IPS-15b (cell line): ENCODE measurements at regions not wholly inside any gene's neighbourhood (a gene's known extent, or its start where the extent isn't known, plus 50 kb on each side); places are given as distances from the start of the nearest gene placed in this dataset.
"Not testable (repeated sequence)": the region's sequence is repeated elsewhere in the genome, so short reads cannot be mapped to it uniquely, and the experiment has no call there.

Source experiments
- H3K27me3 ChIP-seq: one replicate; pipeline ENCODE4 v1.6.1; 2013; ENCODE audit warnings: low read length; ENCODE audit not compliant: control insufficient read depth, insufficient read depth
- H3K36me3 ChIP-seq: one replicate; pipeline ENCODE4 v1.6.1; 2013; ENCODE audit warnings: low read length; ENCODE audit not compliant: control insufficient read depth, insufficient read depth
- H3K4me1 ChIP-seq: one replicate; pipeline ENCODE4 v1.6.1; 2013; ENCODE audit warnings: mild to moderate bottlenecking, low read length; ENCODE audit not compliant: control insufficient read depth, insufficient read depth
- H3K4me3 ChIP-seq: one replicate; pipeline ENCODE4 v1.5.1; 2013; ENCODE audit warnings: low read depth, low read length
- H3K9ac ChIP-seq: one replicate; pipeline ENCODE4 v1.6.1; 2013; ENCODE audit warnings: low read depth, mild to moderate bottlenecking, low read length
- H3K9me3 ChIP-seq: one replicate; pipeline ENCODE4 v1.6.1; 2013; ENCODE audit warnings: mild to moderate bottlenecking, low read length; ENCODE audit not compliant: control insufficient read depth, insufficient read depth

GRCh38 chr10:42533866-42534265, 104.5 kb downstream of the ZNF33B start:
- not testable (repeated sequence) for H3K36me3 ChIP-seq, H3K4me1 ChIP-seq, H3K4me3 ChIP-seq, H3K27me3 ChIP-seq, H3K9ac ChIP-seq, H3K9me3 ChIP-seq

GRCh38 chr10:42532996-42533395, 105.4 kb downstream of the ZNF33B start:
- Histone ChIP-seq H3K27me3 (no peaks in the 10 kb centered on the region), H3K36me3 (no peaks in the 10 kb centered on the region), H3K4me1 (no peaks in the 10 kb centered on the region), H3K9me3 (peaks cover 9% of the 10 kb centered on the region), H3K4me3 (no peak overlapping the region), H3K9ac (no peak overlapping the region)

DNA sequence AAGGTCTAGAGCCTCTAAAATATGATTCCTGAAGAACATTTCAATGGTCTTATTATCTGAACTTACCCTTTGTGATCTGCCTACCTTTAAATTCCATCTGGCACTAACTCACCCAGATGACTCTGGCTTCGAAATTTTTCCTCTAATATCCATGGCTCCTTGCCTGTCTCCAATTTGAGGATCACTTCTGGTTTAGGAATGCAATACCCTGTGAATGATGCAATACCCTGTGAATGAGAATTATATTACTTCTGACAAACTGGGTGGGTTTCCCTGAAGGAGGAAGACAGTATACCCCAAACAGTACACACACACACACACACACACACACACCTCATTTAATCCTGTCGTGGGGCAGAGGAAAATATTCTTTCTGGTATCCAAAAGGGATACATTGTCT, 115.3 kb downstream of the ZNF33B start:
- Histone ChIP-seq H3K4me1 (no peaks in the 10 kb centered on the region), H3K27me3 (no peaks in the 10 kb centered on the region), H3K9me3 (peaks cover 20% of the 10 kb centered on the region), H3K9ac (no peak overlapping the region), H3K4me3 (no peak overlapping the region), H3K36me3 (peaks cover 6% of the 10 kb centered on the region)

DNA sequence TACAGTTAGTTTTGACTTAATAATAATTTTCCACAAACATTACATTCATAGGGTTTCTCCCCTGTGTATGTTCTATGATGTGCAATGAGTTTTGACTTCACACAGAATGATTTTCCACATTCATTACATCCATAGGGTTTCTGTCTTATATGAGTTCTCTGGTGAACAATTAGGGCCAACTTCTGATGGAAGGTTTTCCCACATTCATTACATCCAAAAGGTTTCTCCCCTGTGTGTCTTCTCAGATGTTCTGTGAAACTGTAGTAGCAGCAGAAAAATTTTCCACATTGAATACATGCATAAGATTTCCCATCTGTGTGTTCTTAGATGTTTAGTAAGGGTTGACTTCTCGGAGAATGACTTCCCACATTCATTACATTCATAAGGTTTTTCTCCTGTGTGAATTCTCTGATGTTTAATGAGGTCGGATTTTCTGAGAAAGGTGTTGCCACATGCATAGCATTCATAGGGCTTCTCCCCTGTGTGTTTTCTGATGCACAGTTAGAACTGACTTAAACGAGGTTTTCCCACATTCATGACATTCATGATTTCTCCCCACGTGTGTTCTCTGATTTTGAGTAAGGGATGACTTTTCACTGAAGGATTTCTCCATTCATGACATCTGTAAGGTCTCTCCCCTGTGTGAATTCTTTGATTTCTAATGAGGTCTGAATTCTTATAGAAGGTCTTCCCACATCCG, 118.5 kb downstream of the ZNF33B start:
- Histone ChIP-seq H3K9me3 (peaks cover 20% of the 10 kb centered on the region), H3K27me3 (no peaks in the 10 kb centered on the region), H3K4me1 (no peaks in the 10 kb centered on the region), H3K36me3 (peaks cover 6% of the 10 kb centered on the region), H3K4me3 (no peak overlapping the region), H3K9ac (no peak overlapping the region)

- Histone ChIP-seq H3K4me1 (no peaks in the 10 kb centered on the region), H3K9ac (no peak overlapping the region), H3K4me3 (no peak overlapping the region), H3K36me3 (peaks cover 6% of the 10 kb centered on the region), H3K9me3 (peaks cover 20% of the 10 kb centered on the region), H3K27me3 (no peaks in the 10 kb centered on the region)
Observed at GRCh38 chr10:42519079-42519478, 119.3 kb downstream of the ZNF33B start.

DNA sequence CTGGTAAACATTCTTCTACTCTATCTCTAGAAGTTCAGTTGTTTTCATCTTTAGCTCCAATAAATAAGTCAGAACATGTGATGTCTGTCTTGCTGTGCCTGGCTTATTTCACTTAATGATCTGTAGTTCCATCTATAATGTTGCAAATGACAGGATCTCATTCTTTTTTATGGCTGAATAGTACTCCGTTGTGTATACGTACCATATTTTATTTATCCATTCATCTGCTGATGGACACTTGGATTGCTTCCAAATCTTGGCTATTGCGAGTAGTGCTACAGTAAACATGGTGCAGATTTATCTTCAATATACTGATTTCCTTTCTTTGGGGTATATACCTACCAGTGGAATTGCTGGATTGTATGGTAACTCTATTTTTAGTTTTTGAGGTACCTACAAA, 124.4 kb downstream of the ZNF33B start:
- no peak overlapping the region for H3K9ac ChIP-seq
- H3K9me3 ChIP-seq = peaks cover 12% of the 10 kb centered on the region
- no peaks in the 10 kb centered on the region for H3K4me1 ChIP-seq
- H3K36me3 ChIP-seq = no peaks in the 10 kb centered on the region
- no peak overlapping the region for H3K4me3 ChIP-seq
- no peaks in the 10 kb centered on the region for H3K27me3 ChIP-seq

DNA sequence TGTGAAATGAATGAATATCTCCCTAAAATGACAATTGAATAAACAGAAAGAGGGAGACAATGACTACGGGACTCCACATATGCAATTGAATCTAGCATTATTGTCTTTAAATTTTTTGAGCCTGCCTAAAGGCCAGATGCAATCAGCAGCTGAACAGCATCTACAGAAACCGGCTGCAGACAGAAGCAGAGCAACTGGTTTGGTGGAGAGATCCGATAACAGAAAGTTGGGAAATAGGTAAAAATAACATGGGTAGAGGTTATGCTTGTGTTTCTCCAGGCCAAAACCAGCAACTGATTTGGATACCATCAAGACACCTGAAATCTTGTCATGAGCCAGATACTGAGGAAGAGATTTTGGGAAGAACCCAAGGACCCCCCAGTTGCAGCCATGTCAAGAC, 146.6 kb downstream of the ZNF33B start:
- no peak overlapping the region for H3K4me3 ChIP-seq
- H3K9me3 ChIP-seq = peaks cover 13% of the 10 kb centered on the region
- H3K36me3 ChIP-seq = no peaks in the 10 kb centered on the region
- H3K4me1 ChIP-seq = no peaks in the 10 kb centered on the region
- H3K9ac ChIP-seq = no peak overlapping the region
- H3K27me3 ChIP-seq = no peaks in the 10 kb centered on the region

- Histone ChIP-seq H3K9me3 (peaks cover 13% of the 10 kb centered on the region), H3K9ac (no peak overlapping the region), H3K36me3 (no peaks in the 10 kb centered on the region), H3K4me3 (no peak overlapping the region), H3K4me1 (no peaks in the 10 kb centered on the region), H3K27me3 (no peaks in the 10 kb centered on the region)
Observed at GRCh38 chr10:42491001-42491592, 147.3 kb downstream of the ZNF33B start.

DNA sequence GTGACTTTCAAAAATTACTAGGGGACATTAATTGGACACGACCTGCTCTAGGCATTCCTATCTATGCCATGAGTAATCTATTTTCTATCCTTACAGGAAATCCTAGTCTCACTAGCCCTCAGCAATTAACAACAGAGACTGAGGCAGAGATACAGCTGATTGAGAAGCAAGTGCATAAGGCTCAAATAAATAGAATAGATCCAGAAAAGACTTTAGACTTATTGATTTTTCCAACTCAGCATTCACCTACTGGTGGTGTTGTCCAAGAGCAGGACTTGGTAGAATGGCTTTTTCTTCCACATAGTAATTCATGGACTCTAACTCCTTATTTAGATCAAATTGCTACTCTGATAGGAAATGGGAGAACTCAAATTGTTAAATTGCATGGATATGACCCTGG, 148.0 kb downstream of the ZNF33B start:
- H3K9me3 ChIP-seq = peaks cover 13% of the 10 kb centered on the region
- H3K9ac ChIP-seq = no peak overlapping the region
- H3K36me3 ChIP-seq = no peaks in the 10 kb centered on the region
- no peaks in the 10 kb centered on the region for H3K27me3 ChIP-seq
- H3K4me1 ChIP-seq = no peaks in the 10 kb centered on the region
- H3K4me3 ChIP-seq = no peak overlapping the region

DNA sequence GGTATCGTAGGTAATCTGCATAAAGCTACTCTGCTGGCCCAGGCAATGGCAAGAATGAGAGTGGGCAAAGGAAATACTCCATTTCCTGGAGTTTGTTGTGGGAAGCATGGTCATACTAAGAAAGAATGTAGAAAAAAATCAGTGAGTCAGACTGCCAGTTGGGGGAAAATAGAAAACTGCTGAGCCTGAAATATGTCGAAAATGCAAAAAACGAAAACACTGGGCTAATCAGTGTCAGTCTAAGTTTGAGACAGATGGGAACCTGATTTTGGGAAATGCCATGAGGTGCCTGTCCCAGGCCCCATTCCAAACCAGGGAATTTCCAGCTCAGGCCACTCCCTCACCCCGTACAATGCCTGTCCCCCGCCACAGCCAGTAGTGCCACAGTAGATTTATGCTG, 150.0 kb downstream of the ZNF33B start:
- H3K4me1 ChIP-seq = no peaks in the 10 kb centered on the region
- H3K9me3 ChIP-seq = peaks cover 13% of the 10 kb centered on the region
- no peaks in the 10 kb centered on the region for H3K27me3 ChIP-seq
- H3K36me3 ChIP-seq = no peaks in the 10 kb centered on the region
- no peak overlapping the region for H3K4me3 ChIP-seq
- H3K9ac ChIP-seq = no peak overlapping the region

DNA sequence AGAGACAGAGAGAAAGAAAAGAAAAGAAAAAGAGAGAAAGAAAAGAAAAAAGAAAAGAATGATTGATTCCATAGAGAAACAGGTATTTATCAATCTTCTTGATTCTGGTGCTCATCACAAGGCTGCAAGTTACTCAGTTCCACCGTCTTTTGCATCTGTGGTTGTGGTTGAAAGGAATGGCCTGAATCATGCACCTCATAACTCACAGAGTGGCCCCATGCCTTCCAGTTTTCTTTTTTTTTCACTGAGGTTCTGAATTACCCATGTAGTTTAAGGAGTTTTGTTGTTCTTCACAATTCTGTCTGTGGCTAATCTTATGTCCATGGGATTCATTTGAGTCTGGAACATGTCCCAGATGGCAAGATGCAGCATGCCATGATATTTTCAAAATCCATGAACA, 156.0 kb downstream of the ZNF33B start:
- H3K4me1 ChIP-seq = no peaks in the 10 kb centered on the region
- no peaks in the 10 kb centered on the region for H3K36me3 ChIP-seq
- H3K9me3 ChIP-seq = peaks cover 11% of the 10 kb centered on the region
- no peaks in the 10 kb centered on the region for H3K27me3 ChIP-seq
- no peak overlapping the region for H3K4me3 ChIP-seq
- H3K9ac ChIP-seq = no peak overlapping the region

GRCh38 chr10:42479057-42479456, 159.3 kb downstream of the ZNF33B start:
- H3K4me1 ChIP-seq = no peaks in the 10 kb centered on the region
- H3K27me3 ChIP-seq = no peaks in the 10 kb centered on the region
- H3K4me3 ChIP-seq = no peak overlapping the region
- peaks cover 8% of the 10 kb centered on the region for H3K9me3 ChIP-seq
- H3K36me3 ChIP-seq = no peaks in the 10 kb centered on the region
- no peak overlapping the region for H3K9ac ChIP-seq
